ENCODE measurements at regions not wholly inside any gene's neighbourhood (a gene's known extent, or its start where the extent isn't known, plus 50 kb on each side); places are given as distances from the start of the nearest gene placed in this dataset.

DNA sequence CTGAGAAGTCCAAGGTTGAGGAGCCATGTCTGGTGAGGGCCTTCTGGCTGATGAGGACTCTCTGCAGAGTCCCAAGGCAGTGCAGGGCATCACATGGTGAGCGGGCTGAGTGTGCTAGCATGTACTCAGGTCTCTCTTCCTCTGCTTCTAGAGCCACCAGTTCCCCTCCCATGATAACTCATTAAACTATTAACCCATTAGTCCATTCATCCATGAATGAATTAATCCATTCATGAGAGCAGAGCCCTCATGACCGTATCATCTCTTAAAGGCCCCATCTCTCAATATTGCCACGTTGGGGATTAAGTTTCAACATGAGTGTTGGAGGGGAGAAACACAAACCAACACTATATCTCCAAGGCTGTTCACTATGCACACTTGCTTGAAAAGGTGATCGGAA is 83.7 kb downstream of the TMEM30B start:
- TF ChIP-seq FOXP2 (optimal IDR thresholded peaks at IDR 0.05; ENCODE audit: borderline replicate concordance, extremely low read depth, extremely low read length, insufficient read depth): no peak
- no peak for TF ChIP-seq SIN3A (IDR thresholded peaks at IDR 0.05; ENCODE audit: borderline replicate concordance, insufficient read depth, low read length)
- TF ChIP-seq REST (IDR thresholded peaks at IDR 0.05; ENCODE audit: insufficient read depth in 1 of 2, low read depth in 2 of 2, low read length in 2 of 2): no peak
- no peak for TF ChIP-seq POLR2AphosphoS5 (IDR thresholded peaks at IDR 0.05; ENCODE audit: low read depth, low read length)
- no peak for TF ChIP-seq TAF1 (IDR thresholded peaks at IDR 0.05; ENCODE audit: borderline replicate concordance, insufficient read depth, low read length)

- TF ChIP-seq FOXP2 (optimal IDR thresholded peaks at IDR 0.05; ENCODE audit: borderline replicate concordance, extremely low read depth, extremely low read length, insufficient read depth) (no peak), SIN3A (IDR thresholded peaks at IDR 0.05; ENCODE audit: borderline replicate concordance, insufficient read depth, low read length) (no peak)
Observed at GRCh38 chr14:61196792-61197191, 84.3 kb downstream of the TMEM30B start.

- TF ChIP-seq REST (IDR thresholded peaks at IDR 0.05; ENCODE audit: insufficient read depth in 1 of 2, low read depth in 2 of 2, low read length in 2 of 2): no peak
- no peak for TF ChIP-seq SIN3A (IDR thresholded peaks at IDR 0.05; ENCODE audit: borderline replicate concordance, insufficient read depth, low read length)
- no peak for TF ChIP-seq POLR2AphosphoS5 (IDR thresholded peaks at IDR 0.05; ENCODE audit: low read depth, low read length)
- TF ChIP-seq TAF1 (IDR thresholded peaks at IDR 0.05; ENCODE audit: borderline replicate concordance, insufficient read depth, low read length): no peak
- TF ChIP-seq FOXP2 (optimal IDR thresholded peaks at IDR 0.05; ENCODE audit: borderline replicate concordance, extremely low read depth, extremely low read length, insufficient read depth): no peak
Observed at GRCh38 chr14:61196034-61196433, 85.1 kb downstream of the TMEM30B start.

DNA sequence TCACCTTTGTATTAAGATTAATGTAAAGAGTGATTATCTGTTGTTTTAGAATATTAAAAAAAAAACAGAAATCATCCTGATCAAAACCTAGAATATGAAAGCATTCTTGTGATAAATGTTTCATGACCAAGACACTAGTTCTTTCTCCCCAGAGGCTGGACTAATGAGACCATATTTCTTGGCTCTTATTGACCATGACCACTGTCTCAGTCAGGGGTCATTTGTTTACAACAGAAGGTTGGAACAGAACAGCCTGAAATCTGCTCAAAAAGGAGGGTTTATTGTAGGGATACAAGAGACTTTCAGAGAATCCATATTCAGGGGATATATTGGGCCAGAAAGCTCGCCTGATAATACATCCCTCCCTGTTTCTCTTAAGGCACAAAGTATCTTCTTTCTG is 87.7 kb downstream of the TMEM30B start:
- no peak for TF ChIP-seq FOXP2 (optimal IDR thresholded peaks at IDR 0.05; ENCODE audit: borderline replicate concordance, extremely low read depth, extremely low read length, insufficient read depth)
- no peak for TF ChIP-seq SIN3A (IDR thresholded peaks at IDR 0.05; ENCODE audit: borderline replicate concordance, insufficient read depth, low read length)

- TF ChIP-seq FOXP2 (optimal IDR thresholded peaks at IDR 0.05; ENCODE audit: borderline replicate concordance, extremely low read depth, extremely low read length, insufficient read depth) (no peak), REST (IDR thresholded peaks at IDR 0.05; ENCODE audit: insufficient read depth in 1 of 2, low read depth in 2 of 2, low read length in 2 of 2) (no peak), POLR2AphosphoS5 (IDR thresholded peaks at IDR 0.05; ENCODE audit: low read depth, low read length) (no peak), TAF1 (IDR thresholded peaks at IDR 0.05; ENCODE audit: borderline replicate concordance, insufficient read depth, low read length) (no peak), SIN3A (IDR thresholded peaks at IDR 0.05; ENCODE audit: borderline replicate concordance, insufficient read depth, low read length) (no peak)
Observed at GRCh38 chr14:61192989-61193388, 88.1 kb downstream of the TMEM30B start.

- TF ChIP-seq TAF1 (IDR thresholded peaks at IDR 0.05; ENCODE audit: borderline replicate concordance, insufficient read depth, low read length): no peak
- no peak for TF ChIP-seq SIN3A (IDR thresholded peaks at IDR 0.05; ENCODE audit: borderline replicate concordance, insufficient read depth, low read length)
- no peak for TF ChIP-seq FOXP2 (optimal IDR thresholded peaks at IDR 0.05; ENCODE audit: borderline replicate concordance, extremely low read depth, extremely low read length, insufficient read depth)
- no peak for TF ChIP-seq POLR2AphosphoS5 (IDR thresholded peaks at IDR 0.05; ENCODE audit: low read depth, low read length)
- TF ChIP-seq REST (IDR thresholded peaks at IDR 0.05; ENCODE audit: insufficient read depth in 1 of 2, low read depth in 2 of 2, low read length in 2 of 2): no peak
Observed at GRCh38 chr14:61191733-61192132, 89.4 kb downstream of the TMEM30B start.

Measured in PFSK-1 (cell line).